T-helper 2 cell treated with Interferon-gamma antibody and Interleukin-4, amounts not matched to agents 5 μg/mL and 100 μg/mL, for 36 hours (primary cell): ENCODE measurements at regions not wholly inside any gene's neighbourhood (a gene's known extent, or its start where the extent isn't known, plus 50 kb on each side); places are given as distances from the start of the nearest gene placed in this dataset.

ENCODE experiments used
- DNase-seq: peaks from one replicate; pipeline ENCODE4 v3.0.0; 2021; ENCODE audit warnings: low spot score
- H3K27ac Mint-ChIP-seq: one replicate; pipeline ENCODE4 v1.8.0; 2021; ENCODE audit warnings: mild to moderate bottlenecking, mixed read lengths
- H3K27me3 Mint-ChIP-seq: one replicate; pipeline ENCODE4 v1.8.0; 2021; ENCODE audit warnings: low read depth, mixed read lengths
- H3K36me3 Mint-ChIP-seq: one replicate; pipeline ENCODE4 v1.8.0; 2021; ENCODE audit warnings: low read depth, mixed read lengths
- H3K4me1 Mint-ChIP-seq: one replicate; pipeline ENCODE4 v1.8.0; 2021; ENCODE audit warnings: low read depth, mixed read lengths
- H3K4me3 Mint-ChIP-seq: one replicate; pipeline ENCODE4 v1.8.0; 2022; ENCODE audit warnings: mild to moderate bottlenecking, moderate library complexity, mixed read lengths
- H3K9me3 Mint-ChIP-seq: one replicate; pipeline ENCODE4 v1.8.0; 2021; ENCODE audit warnings: mixed read lengths

DNA sequence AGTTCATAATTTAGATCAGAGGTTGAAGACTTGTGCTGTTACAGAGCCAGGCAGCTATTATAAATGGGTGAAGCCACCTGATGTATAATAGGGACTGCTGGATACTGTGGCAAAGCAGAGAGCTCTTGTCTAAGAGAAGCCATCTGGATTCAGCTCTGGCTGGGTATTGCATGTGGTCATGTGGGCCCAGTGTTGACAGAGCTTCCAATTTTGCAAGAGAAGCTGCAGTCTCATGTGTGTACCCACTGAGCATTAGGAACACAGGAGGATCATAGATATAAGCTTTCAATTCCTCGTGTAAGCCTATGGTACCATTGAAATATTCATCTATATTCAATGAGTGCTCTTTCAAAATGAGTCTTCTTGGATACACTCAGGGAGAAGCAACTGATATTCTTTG is 303.9 kb upstream of the SLCO3A1 start:
- H3K27me3 Mint-ChIP-seq: no peaks in the 10 kb centered on the region
- no peak for DNase-seq
- no peak overlapping the region for H3K4me3 Mint-ChIP-seq
- H3K4me1 Mint-ChIP-seq: no peaks in the 10 kb centered on the region
- no peaks in the 10 kb centered on the region for H3K36me3 Mint-ChIP-seq
- no peak overlapping the region for H3K27ac Mint-ChIP-seq
- no peaks in the 10 kb centered on the region for H3K9me3 Mint-ChIP-seq

DNA sequence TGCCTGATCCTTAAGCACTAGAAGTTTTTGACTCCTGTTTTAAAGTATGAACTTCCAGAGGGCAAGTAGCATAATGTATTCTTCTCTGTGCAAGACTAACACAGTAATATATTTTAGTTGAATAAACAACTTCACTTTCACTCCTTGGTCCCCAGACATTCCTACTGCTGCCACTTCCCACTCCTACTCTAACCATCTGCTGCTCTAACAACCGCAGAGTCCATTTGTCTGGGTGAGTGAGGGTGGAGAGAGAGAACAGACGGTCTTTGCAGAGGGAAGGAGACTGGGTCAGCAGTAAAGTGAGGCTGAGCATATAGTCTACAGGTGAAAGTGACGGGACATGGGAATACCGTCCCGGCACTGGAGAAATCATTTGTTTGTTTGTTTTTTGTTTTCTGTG is 301.0 kb upstream of the SLCO3A1 start:
- H3K27me3 Mint-ChIP-seq: no peaks in the 10 kb centered on the region
- no peak for DNase-seq
- no peaks in the 10 kb centered on the region for H3K4me1 Mint-ChIP-seq
- no peaks in the 10 kb centered on the region for H3K36me3 Mint-ChIP-seq
- H3K4me3 Mint-ChIP-seq: no peak overlapping the region
- no peaks in the 10 kb centered on the region for H3K9me3 Mint-ChIP-seq
- no peak overlapping the region for H3K27ac Mint-ChIP-seq

DNA sequence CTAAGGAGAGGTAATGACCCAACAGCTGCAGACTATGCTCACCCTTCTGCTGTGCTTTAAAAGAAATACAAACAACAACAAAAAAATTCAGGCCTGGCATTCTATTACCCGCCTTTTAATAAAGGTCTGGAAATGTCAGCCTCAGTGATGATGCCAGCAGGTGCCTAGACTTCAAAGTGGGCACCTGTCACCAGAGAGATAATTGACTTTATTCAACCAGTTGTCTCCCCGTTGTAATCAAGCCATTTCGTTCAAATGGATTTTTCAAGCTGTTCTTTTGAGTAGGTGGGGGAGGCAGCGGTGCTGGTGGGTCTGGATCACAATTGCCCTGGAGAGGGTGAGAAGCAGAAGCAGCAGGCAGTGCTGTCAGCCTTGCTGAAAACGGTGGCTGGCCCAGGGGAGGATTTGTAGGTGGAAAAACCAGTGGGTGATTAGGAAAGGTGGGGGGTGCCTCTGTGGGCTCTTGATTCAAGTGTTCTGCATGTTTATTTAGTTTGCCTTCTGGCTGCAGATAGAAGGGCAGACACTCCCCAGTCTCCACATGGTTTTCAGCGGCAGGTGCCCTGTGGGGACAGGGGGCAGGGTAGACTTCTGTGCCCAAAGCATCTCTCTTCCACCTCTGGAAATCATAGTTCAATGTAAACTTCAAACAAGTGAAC is 300.2 kb upstream of the SLCO3A1 start:
- no peak for DNase-seq
- Mint-ChIP-seq H3K27me3 (no peaks in the 10 kb centered on the region), H3K27ac (no peak overlapping the region), H3K36me3 (no peaks in the 10 kb centered on the region), H3K4me3 (no peak overlapping the region), H3K9me3 (no peaks in the 10 kb centered on the region), H3K4me1 (no peaks in the 10 kb centered on the region)

DNA sequence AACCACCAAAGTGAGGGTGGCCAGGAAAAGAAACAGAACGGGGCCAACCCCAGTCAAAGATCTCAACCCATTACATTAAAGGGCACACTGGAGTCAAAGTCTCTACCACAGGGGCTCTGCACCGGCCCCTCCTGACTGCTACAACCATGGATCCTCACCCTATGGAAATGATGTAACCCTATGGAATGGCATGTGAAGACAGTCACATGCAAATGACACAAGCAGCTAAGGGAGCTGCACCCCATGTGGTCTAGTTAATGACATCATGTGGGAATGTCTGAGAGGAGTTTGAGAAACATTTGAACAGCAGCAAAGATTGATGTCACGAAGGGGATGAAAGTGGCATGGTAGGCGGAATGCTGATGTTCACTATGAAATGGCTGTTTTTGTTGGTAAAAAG is 298.2 kb upstream of the SLCO3A1 start:
- Mint-ChIP-seq H3K36me3 (no peaks in the 10 kb centered on the region), H3K9me3 (no peaks in the 10 kb centered on the region), H3K4me1 (no peaks in the 10 kb centered on the region), H3K27me3 (no peaks in the 10 kb centered on the region), H3K27ac (no peak overlapping the region), H3K4me3 (no peak overlapping the region)
- DNase-seq: no peak

DNA sequence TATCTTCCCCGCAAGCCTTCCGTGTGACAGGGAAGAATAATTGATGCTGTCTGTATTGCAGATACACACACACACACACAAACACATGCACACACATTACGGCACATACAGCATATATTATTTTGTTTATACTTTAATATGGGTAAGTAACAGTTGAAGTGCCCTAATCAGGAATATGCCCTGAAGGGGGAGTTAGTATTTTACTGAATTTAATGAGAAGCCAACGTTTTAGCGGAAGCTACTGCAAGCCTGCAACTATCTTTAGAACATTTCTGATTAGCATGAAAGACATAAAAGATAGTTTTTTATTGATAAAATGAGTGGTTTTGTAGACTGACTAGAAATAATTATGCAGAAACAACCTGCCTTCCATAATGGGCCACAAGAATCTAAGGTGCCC is 296.6 kb upstream of the SLCO3A1 start:
- no peak for DNase-seq
- no peaks in the 10 kb centered on the region for H3K9me3 Mint-ChIP-seq
- H3K27ac Mint-ChIP-seq: no peak overlapping the region
- H3K27me3 Mint-ChIP-seq: no peaks in the 10 kb centered on the region
- no peaks in the 10 kb centered on the region for H3K4me1 Mint-ChIP-seq
- no peaks in the 10 kb centered on the region for H3K36me3 Mint-ChIP-seq
- no peak overlapping the region for H3K4me3 Mint-ChIP-seq

DNA sequence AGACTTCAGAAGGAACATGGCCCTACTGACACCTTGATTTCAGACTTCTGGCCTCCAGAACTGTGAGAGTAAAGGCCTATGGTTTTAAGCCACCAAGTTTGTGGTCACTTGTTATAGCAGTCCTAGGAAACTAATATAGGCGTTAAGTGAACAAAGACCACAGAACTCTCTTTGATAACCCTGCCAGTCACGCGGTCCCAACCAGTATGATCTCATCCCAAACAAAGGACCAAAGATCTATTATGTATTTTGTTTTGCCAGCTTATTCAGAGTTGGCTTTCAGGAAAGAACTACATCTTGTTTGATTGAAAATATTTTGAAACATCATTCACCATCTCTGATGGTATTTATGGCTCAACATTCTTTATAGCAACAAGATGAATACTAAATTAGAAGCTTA is 294.4 kb upstream of the SLCO3A1 start:
- H3K9me3 Mint-ChIP-seq: no peaks in the 10 kb centered on the region
- H3K4me3 Mint-ChIP-seq: no peak overlapping the region
- no peak overlapping the region for H3K27ac Mint-ChIP-seq
- no peaks in the 10 kb centered on the region for H3K36me3 Mint-ChIP-seq
- DNase-seq: no peak
- no peaks in the 10 kb centered on the region for H3K4me1 Mint-ChIP-seq
- peaks cover 4% of the 10 kb centered on the region for H3K27me3 Mint-ChIP-seq

DNA sequence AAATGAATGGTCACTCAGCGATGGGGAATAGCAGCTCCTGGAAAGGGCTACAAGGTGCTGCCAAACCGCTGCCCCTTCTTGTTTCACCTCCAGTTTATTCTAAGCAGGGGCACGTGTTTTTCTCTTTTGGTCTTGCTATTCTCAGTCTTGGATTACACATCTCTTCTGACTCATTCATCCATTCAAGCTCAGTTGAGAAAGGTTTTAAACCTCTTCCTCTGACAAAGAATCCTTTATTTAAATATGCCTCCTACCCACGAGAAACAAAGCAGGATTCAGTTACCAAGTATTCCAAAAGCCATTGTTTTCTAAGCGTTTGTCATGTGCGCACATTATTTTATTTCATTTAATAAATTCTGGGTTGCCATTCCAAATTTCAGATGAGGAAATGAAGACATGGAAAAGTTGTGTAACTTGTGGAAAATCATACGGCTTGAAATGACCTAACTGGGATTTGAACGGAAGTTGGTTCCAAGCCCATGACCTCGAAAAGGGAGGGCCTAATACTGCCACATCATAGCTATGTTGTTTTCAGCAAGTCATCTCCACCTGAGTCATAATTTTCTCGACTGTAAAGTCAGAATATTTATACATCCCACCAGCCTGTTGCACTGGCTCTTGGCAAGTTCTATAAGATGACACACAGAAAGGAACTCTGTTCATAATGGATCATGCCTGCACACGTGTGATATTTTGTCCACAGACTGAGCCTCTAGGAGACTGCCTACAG is 292.0 kb upstream of the SLCO3A1 start:
- DNase-seq: no peak

DNA sequence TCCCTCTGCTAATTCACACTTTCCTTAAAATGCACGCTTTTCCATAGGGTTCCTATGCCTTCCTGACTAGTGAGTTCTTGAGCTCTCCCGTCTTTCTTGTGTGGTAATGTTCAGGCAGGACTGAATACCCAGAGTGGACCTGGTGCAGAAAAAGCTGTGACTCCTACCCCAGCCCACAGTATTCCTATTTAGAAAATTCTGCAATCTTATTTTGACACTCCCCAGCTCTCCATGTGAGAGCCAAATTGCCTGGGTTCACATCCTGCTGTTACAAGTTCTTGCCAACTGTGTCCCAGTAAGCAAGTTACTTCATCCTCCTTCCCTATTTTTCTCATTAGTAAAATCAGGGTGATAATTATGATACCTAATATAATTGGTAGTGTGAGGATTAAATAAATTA is 290.8 kb upstream of the SLCO3A1 start:
- Mint-ChIP-seq H3K4me3 (no peak overlapping the region), H3K27me3 (peaks cover 12% of the 10 kb centered on the region), H3K36me3 (no peaks in the 10 kb centered on the region), H3K27ac (no peak overlapping the region), H3K9me3 (no peaks in the 10 kb centered on the region), H3K4me1 (no peaks in the 10 kb centered on the region)
- DNase-seq: no peak

More for the DNA sequence above, 292.0 kb upstream of the SLCO3A1 start:
- no peaks in the 10 kb centered on the region for H3K9me3 Mint-ChIP-seq
- no peak overlapping the region for H3K27ac Mint-ChIP-seq
- H3K4me1 Mint-ChIP-seq: no peaks in the 10 kb centered on the region
- H3K4me3 Mint-ChIP-seq: no peak overlapping the region
- peaks cover 9% of the 10 kb centered on the region for H3K27me3 Mint-ChIP-seq
- H3K36me3 Mint-ChIP-seq: no peaks in the 10 kb centered on the region

DNA sequence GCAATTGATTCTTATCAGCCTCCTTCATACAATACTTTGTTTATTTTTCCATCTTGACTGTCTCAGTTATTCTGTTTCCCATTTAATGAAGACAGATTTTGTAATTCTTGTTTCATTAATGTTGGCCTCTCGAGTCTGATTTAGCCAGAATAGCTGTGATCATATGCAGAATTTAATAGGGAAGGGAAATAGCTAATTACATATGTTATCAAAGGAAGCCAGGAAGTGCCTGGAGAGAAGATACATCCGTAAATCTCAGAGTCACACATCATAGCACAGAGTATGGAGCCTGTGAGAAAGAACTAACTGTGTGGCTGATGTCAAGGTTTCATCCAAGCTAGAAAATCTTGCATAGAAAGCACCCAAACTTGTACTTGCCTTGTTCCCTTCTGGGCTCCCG is 288.9 kb upstream of the SLCO3A1 start:
- Mint-ChIP-seq H3K36me3 (no peaks in the 10 kb centered on the region), H3K27ac (no peak overlapping the region), H3K4me1 (no peaks in the 10 kb centered on the region), H3K4me3 (no peak overlapping the region), H3K9me3 (no peaks in the 10 kb centered on the region), H3K27me3 (peaks cover 20% of the 10 kb centered on the region)
- DNase-seq: no peak

DNA sequence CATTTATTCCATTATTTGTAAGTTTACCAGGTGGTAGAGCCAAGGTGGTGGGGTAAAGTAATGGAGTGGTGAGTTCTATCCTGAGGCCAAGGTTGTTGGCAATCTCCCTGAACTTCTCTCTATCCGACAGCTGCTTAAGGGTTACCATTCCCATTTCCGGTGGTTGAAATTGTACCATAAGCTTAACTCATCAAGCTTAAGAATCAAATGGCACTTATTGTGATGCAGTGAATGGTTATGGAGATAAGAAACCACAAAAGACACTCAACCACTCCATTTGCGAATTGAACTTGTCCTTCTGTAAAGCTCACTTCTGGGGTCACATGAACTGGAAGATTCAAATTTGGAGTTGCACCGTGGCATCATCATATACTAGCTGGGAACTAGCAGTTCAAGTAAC is 287.4 kb upstream of the SLCO3A1 start:
- Mint-ChIP-seq H3K4me3 (no peak overlapping the region), H3K36me3 (no peaks in the 10 kb centered on the region), H3K27me3 (peaks cover 24% of the 10 kb centered on the region), H3K9me3 (no peaks in the 10 kb centered on the region), H3K4me1 (no peaks in the 10 kb centered on the region), H3K27ac (no peak overlapping the region)
- DNase-seq: no peak

DNA sequence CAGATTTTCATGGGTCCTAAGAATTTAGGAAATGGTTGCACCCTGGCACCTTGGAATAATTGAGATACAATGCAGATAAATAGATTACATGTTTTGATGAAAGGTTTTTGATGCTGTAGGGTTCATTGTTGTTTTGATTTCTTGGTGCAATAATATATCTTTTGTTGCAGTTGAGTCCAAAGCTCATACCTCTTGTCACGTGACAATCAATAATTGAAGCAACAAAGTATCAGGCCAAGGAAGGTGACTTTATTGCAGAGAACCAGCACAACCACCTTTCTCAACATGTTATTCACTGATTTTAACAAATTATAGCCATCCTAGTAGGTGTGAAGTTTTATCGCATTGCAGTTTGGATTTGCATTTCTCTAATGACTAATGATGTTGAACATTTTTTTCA is 285.5 kb upstream of the SLCO3A1 start:
- Mint-ChIP-seq H3K36me3 (no peaks in the 10 kb centered on the region), H3K4me1 (no peaks in the 10 kb centered on the region), H3K27ac (no peak overlapping the region), H3K9me3 (no peaks in the 10 kb centered on the region), H3K4me3 (no peak overlapping the region), H3K27me3 (peaks cover 24% of the 10 kb centered on the region)
- no peak for DNase-seq

DNA sequence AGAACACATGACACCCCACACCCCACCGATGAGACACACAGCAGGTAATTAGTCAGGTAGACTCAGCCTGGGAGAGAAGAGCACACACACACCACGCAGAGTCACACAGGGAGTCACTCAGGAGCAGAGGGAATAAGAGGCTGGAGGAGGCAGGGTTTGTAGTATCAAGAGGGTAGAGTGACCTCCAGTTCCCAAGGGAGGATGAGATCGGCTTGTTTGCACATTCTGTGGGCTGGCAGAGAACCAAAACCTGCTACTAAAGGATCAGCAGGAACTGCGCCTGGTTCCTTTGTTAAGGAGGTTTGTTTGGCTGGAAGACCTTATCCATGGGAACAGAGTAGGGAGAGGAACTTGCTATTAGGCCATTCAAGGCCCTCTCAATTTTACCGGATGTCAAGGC is 281.4 kb upstream of the SLCO3A1 start:
- H3K36me3 Mint-ChIP-seq: no peaks in the 10 kb centered on the region
- H3K27me3 Mint-ChIP-seq: peaks cover 23% of the 10 kb centered on the region
- H3K9me3 Mint-ChIP-seq: no peaks in the 10 kb centered on the region
- H3K27ac Mint-ChIP-seq: no peak overlapping the region
- no peak overlapping the region for H3K4me3 Mint-ChIP-seq
- no peaks in the 10 kb centered on the region for H3K4me1 Mint-ChIP-seq
- no peak for DNase-seq

DNA sequence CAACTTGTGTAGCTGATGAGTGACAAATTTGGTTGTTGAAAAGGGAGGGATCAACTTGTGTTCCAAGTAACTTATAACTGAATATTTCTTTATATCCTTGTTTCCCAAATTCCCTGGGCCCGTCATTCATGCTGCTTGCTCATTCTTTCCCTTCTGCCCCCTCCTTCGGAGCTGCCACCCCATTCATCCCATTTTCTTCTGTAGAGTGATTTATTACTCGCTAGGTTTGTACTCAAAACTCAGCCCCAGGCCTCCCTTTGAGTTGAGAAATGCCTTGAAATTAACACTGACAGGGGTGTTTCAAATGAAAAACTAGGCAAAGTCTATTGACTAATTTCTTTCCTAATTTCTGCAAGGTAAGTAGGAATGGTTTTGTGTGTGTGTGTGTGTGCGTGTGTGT is 277.4 kb upstream of the SLCO3A1 start:
- no peak for DNase-seq
- H3K36me3 Mint-ChIP-seq: no peaks in the 10 kb centered on the region
- no peaks in the 10 kb centered on the region for H3K9me3 Mint-ChIP-seq
- H3K4me3 Mint-ChIP-seq: no peak overlapping the region
- no peak overlapping the region for H3K27ac Mint-ChIP-seq
- no peaks in the 10 kb centered on the region for H3K4me1 Mint-ChIP-seq
- H3K27me3 Mint-ChIP-seq: peaks cover 8% of the 10 kb centered on the region

DNA sequence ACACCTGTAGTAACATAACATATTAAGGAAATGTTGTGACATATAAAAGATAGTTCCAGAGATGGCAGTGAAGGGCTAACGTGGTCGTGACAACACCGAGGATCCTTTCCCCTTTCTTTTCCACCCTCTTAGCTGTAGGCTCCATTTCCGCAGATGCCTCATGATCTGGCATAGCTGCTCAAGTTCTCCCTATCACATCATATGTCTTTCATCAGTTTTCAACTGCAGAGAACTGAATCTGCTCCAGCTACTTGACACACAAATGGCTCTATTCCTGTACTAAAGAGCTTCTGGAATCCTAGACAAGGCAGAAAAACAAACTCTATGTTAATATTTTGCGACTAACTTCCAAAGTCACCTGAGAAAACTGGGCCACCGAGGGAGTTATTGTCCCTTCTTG is 275.0 kb upstream of the SLCO3A1 start:
- Mint-ChIP-seq H3K36me3 (no peaks in the 10 kb centered on the region), H3K9me3 (peaks cover 4% of the 10 kb centered on the region), H3K4me1 (no peaks in the 10 kb centered on the region), H3K4me3 (no peak overlapping the region), H3K27ac (no peak overlapping the region), H3K27me3 (peaks cover 7% of the 10 kb centered on the region)
- no peak for DNase-seq

DNA sequence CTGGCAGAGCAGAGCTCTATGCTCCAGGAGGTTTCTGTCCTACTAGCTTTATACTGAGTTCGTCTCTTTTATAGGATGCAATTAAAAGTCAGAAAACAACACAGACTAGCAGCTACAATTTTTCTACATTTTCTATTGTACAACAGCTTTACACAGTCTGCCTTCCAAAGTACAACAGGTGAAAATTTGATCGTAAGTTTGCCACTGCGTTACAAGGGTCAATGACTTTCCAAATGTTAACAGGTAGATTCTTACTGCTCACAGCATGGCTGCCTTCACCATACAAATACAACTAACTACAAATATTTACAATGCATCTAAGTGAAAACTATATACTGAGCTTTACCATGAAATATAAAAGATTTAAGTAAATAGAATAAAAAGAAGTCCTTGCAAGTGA is 268.6 kb upstream of the SLCO3A1 start:
- no peak for DNase-seq
- Mint-ChIP-seq H3K27ac (no peak overlapping the region), H3K36me3 (no peaks in the 10 kb centered on the region), H3K9me3 (peaks cover 4% of the 10 kb centered on the region), H3K4me3 (no peak overlapping the region), H3K27me3 (peaks cover 9% of the 10 kb centered on the region), H3K4me1 (no peaks in the 10 kb centered on the region)
